Hepatocyte (in vitro differentiated cells): ENCODE measurements at regions not wholly inside any gene's neighbourhood (a gene's known extent, or its start where the extent isn't known, plus 50 kb on each side); places are given as distances from the start of the nearest gene placed in this dataset.
"Not testable (repeated sequence)": the region's sequence is repeated elsewhere in the genome, so short reads cannot be mapped to it uniquely, and the experiment has no call there.

Experiments
- DNase-seq: peaks from one replicate; pipeline ENCODE4 v3.0.0-alpha.2; 2016; ENCODE audit warnings: low spot score
- H2AFZ ChIP-seq: fragments of 200-600 bp; sonication (generic); 2 replicates; pipeline ENCODE4 v1.6.0; 2016; ENCODE audit warnings: antibody characterized with exemption, mild to moderate bottlenecking
- H3K27ac ChIP-seq: fragments of 200-600 bp; sonication (generic); 2 replicates; pipeline ENCODE4 v1.5.1; 2016; ENCODE audit warnings: mild to moderate bottlenecking
- H3K27me3 ChIP-seq: fragments of 200-600 bp; sonication (generic); 2 replicates; pipeline ENCODE4 v1.6.1; 2016
- H3K36me3 ChIP-seq: fragments of 200-600 bp; sonication (generic); replicated peaks from 2 replicates; pipeline ENCODE4 v1.5.1; 2016; ENCODE audit warnings: low read depth; ENCODE audit not compliant: insufficient read depth
- H3K4me1 ChIP-seq: fragments of 200-600 bp; sonication (generic); 2 replicates; pipeline ENCODE4 v1.5.1; 2016; ENCODE audit warnings: mild to moderate bottlenecking, moderate library complexity; ENCODE audit not compliant: insufficient read depth
- H3K4me2 ChIP-seq: fragments of 200-600 bp; sonication (generic); 2 replicates; pipeline ENCODE4 v1.6.0; 2016
- H3K4me3 ChIP-seq: fragments of 200-600 bp; sonication (generic); 2 replicates; pipeline ENCODE4 v1.5.1; 2016; ENCODE audit warnings: mild to moderate bottlenecking
- H3K79me2 ChIP-seq: fragments of 200-600 bp; sonication (generic); 2 replicates; pipeline ENCODE4 v1.6.0; 2017; ENCODE audit warnings: mild to moderate bottlenecking
- H3K9me2 ChIP-seq: fragments of 200-600 bp; sonication (generic); replicated peaks from 2 replicates; pipeline ENCODE4 v1.6.0; 2017; ENCODE audit warnings: mild to moderate bottlenecking; ENCODE audit not compliant: insufficient read depth
- H3K9me3 ChIP-seq: fragments of 200-600 bp; sonication (generic); 2 replicates; pipeline ENCODE4 v1.5.1; 2016; ENCODE audit warnings: low read depth, mild to moderate bottlenecking
- H4K20me1 ChIP-seq: fragments of 200-600 bp; sonication (generic); 2 replicates; pipeline ENCODE4 v1.6.0; 2016; ENCODE audit warnings: mild to moderate bottlenecking; ENCODE audit not compliant: insufficient read depth, poor library complexity, severe bottlenecking
- EZH2 ChIP-seq: fragments of 200-600 bp; sonication (generic); IDR thresholded peaks from 2 replicates; pipeline ENCODE4 v1.6.1; 2016; ENCODE audit warnings: antibody characterized with exemption, mild to moderate bottlenecking, borderline replicate concordance
- EZH2phosphoT487 ChIP-seq: fragments of 200-600 bp; sonication (generic); IDR thresholded peaks from one replicate; pipeline ENCODE4 v1.6.1; 2018; ENCODE audit warnings: antibody characterized with exemption, mild to moderate bottlenecking, low read depth, moderate library complexity; ENCODE audit not compliant: unreplicated experiment, severe bottlenecking
- WGBS: methylation state at CpG from one replicate; pipeline ENCODE4 v1.1.6; 2016; ENCODE audit warnings: low lambda C conversion rate; ENCODE audit errors: missing lambda C conversion rate; 5-methylcytosine and 5-hydroxymethylcytosine counted together
- TF ChIP-seq, protein P1 (sequence below): fragments of 200-600 bp; sonication (generic); IDR thresholded peaks from 2 replicates; pipeline ENCODE4 v1.5.1; 2016; ENCODE audit warnings: antibody characterized with exemption, mild to moderate bottlenecking; ENCODE audit not compliant: poor library complexity

DNA sequence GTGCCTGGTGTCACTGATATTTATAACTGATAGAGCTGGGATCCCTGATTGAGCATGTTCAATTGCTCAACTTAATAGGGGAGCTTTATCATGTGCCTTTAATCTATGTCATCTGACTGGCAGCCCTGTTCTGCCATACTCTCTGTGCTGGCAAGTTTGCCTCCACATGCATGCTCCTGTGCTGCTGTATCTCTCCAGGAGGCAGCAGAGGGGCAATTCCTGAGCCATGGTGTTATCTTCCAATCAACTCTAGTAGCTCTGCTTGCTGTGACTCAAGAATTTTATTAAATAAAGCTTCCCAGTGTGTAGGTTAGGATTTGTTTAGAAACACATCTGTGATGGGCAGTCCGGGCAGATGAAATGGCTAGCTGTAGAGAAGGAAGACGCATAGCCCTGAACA lies 642.0 kb downstream of the KIF4B start:
- Histone ChIP-seq H3K9me2 (no peaks in the 10 kb centered on the region), H3K36me3 (no peaks in the 10 kb centered on the region), H3K4me1 (no peaks in the 10 kb centered on the region), H3K79me2 (no peaks in the 10 kb centered on the region), H3K4me3 (no peak overlapping the region), H3K4me2 (no peak overlapping the region), H3K27me3 (no peaks in the 10 kb centered on the region), H3K9me3 (no peaks in the 10 kb centered on the region), H3K27ac (no peak overlapping the region), H4K20me1 (no peaks in the 10 kb centered on the region), H2AFZ (no peak overlapping the region)
- 90% methylated on average over 2 of the region's 2 CpGs for WGBS
- DNase-seq, result no peak
- TF ChIP-seq EZH2 (no peak), EZH2phosphoT487 (no peak)
- TF ChIP-seq, protein P1, sequence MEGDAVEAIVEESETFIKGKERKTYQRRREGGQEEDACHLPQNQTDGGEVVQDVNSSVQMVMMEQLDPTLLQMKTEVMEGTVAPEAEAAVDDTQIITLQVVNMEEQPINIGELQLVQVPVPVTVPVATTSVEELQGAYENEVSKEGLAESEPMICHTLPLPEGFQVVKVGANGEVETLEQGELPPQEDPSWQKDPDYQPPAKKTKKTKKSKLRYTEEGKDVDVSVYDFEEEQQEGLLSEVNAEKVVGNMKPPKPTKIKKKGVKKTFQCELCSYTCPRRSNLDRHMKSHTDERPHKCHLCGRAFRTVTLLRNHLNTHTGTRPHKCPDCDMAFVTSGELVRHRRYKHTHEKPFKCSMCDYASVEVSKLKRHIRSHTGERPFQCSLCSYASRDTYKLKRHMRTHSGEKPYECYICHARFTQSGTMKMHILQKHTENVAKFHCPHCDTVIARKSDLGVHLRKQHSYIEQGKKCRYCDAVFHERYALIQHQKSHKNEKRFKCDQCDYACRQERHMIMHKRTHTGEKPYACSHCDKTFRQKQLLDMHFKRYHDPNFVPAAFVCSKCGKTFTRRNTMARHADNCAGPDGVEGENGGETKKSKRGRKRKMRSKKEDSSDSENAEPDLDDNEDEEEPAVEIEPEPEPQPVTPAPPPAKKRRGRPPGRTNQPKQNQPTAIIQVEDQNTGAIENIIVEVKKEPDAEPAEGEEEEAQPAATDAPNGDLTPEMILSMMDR, result no peak

DNA sequence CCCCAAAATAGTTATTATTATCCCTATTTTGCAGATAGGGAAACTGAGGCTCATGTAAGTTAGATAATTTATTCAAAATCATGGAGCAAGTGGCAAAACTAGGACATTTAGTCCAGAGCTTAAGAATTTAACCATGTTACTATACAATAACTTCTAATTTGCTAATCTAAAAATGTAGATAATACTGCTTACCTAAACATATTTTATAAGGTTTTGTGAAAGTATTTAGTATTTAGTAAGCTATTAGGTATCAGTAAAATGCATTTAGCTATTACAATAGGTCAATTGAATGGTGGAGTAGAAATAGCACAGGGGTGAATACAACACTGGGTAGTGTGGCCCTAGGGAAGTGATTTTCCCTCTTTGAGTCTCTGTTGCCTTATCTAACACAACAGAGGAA lies 648.3 kb downstream of the KIF4B start:
- TF ChIP-seq EZH2phosphoT487 (no peak), EZH2 (no peak)
- TF ChIP-seq, protein P1, result no peak
- no peaks in the 10 kb centered on the region for H3K27me3 ChIP-seq
- H2AFZ ChIP-seq, result no peak overlapping the region
- no peak overlapping the region for H3K4me2 ChIP-seq
- H3K27ac ChIP-seq, result no peak overlapping the region
- H3K79me2 ChIP-seq, result no peaks in the 10 kb centered on the region
- no peaks in the 10 kb centered on the region for H3K36me3 ChIP-seq
- no peaks in the 10 kb centered on the region for H4K20me1 ChIP-seq
- H3K9me3 ChIP-seq, result no peaks in the 10 kb centered on the region
- H3K4me3 ChIP-seq, result no peak overlapping the region
- no peaks in the 10 kb centered on the region for H3K4me1 ChIP-seq
- no peaks in the 10 kb centered on the region for H3K9me2 ChIP-seq
- no peak for DNase-seq

DNA sequence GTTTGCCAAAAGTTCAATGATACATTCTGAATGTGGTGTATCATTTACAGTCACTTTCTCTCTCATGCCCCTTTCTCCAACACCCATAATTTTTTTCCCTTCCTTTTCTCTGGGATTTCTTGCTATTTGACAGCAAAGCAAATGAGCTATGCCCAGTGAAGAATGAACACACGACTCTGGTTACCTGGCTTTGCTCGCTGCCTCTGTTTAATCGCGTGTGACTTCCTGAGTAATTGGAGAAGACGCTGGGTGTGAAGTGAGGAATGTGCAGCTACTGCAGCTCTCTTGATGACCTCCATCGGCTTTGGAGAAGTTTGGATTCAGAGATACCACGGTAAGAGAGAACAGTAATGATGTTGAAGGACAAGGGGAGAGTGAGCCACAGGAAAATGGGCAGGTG lies 651.8 kb downstream of the KIF4B start:
- H3K79me2 ChIP-seq, result no peaks in the 10 kb centered on the region
- H3K9me3 ChIP-seq, result no peaks in the 10 kb centered on the region
- H4K20me1 ChIP-seq, result no peaks in the 10 kb centered on the region
- no peak overlapping the region for H2AFZ ChIP-seq
- 44% methylated on average over 7 of the region's 7 CpGs for WGBS
- no peak for TF ChIP-seq EZH2phosphoT487
- TF ChIP-seq EZH2, result no peak
- TF ChIP-seq, protein P1, result no peak
- no peaks in the 10 kb centered on the region for H3K4me1 ChIP-seq
- no peaks in the 10 kb centered on the region for H3K27me3 ChIP-seq
- H3K4me2 ChIP-seq, result no peak overlapping the region
- H3K36me3 ChIP-seq, result no peaks in the 10 kb centered on the region
- no peaks in the 10 kb centered on the region for H3K9me2 ChIP-seq
- no peak overlapping the region for H3K27ac ChIP-seq
- H3K4me3 ChIP-seq, result no peak overlapping the region
- no peak for DNase-seq

DNA sequence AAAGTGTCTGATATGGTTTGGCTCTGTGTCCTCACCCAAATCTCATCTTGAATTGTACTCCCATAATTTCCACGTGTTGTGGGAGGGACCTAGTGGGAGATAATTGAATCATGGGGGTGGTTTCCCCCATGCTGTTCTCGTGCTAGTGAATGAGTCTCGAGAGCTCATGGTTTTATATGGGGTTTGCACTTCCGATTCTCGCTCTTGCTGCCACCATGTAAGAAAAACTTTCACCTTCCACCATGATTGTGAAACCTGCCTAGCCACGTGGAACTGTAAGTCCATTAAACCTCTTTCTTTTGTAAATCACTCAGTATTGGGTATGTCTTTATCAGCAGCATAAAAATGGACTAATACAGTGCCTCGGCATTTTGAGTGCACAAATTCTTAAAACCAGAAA lies 655.0 kb upstream of the SGCD start:
- not testable (repeated sequence) for H3K9me3 ChIP-seq, H3K9me2 ChIP-seq, H2AFZ ChIP-seq, H4K20me1 ChIP-seq, H3K4me1 ChIP-seq, H3K27me3 ChIP-seq, H3K27ac ChIP-seq, DNase-seq, H3K79me2 ChIP-seq, H3K36me3 ChIP-seq, H3K4me2 ChIP-seq, H3K4me3 ChIP-seq
- 74% methylated on average over 7 of the region's 7 CpGs for WGBS
